K562 (cell line): ENCODE measurements at regions not wholly inside any gene's neighbourhood (a gene's known extent, or its start where the extent isn't known, plus 50 kb on each side); places are given as distances from the start of the nearest gene placed in this dataset.

ENCODE experiments used
- EP300 ChIP-seq: IDR thresholded peaks from 2 replicates; pipeline ENCODE4 v1.6.1; 2012; ENCODE audit warnings: low read length, improper control_type of control experiment
- JUNB ChIP-seq: fragments of 450-650 bp; formaldehyde crosslinking; conservative IDR thresholded peaks from 2 replicates; pipeline ENCODE4 v1.4.0; 2020; ENCODE audit warnings: mild to moderate bottlenecking
- POLR2A ChIP-seq: fragments of 450-650 bp; conservative IDR thresholded peaks from 2 replicates; pipeline ENCODE4 v1.6.1; 2016
- SMARCE1 ChIP-seq: fragments of 450-650 bp; IDR thresholded peaks from 2 replicates; pipeline ENCODE4 v1.7.1; 2016; ENCODE audit warnings: mild to moderate bottlenecking
- ZNF311 ChIP-seq: fragments of 250-450 bp; sonication (Bioruptor Pico); IDR thresholded peaks from 2 replicates; pipeline ENCODE4 v1.4.0; 2020; ENCODE audit warnings: mild to moderate bottlenecking, moderate library complexity
- TF ChIP-seq, protein P1 (sequence below): sonication (generic); formaldehyde crosslinking; IDR thresholded peaks from 2 replicates; pipeline ENCODE4 v1.8.0; 2022; ENCODE audit warnings: mild to moderate bottlenecking, missing genetic modification reagents
- TF ChIP-seq, protein P2 (sequence below): fragments of 250-450 bp; sonication (Bioruptor Pico); IDR thresholded peaks from 2 replicates; pipeline ENCODE4 v1.5.0; 2021
- TF ChIP-seq, protein P3 (sequence below), 3 experiments: IDR thresholded peaks in 2 of 3; conservative IDR thresholded peaks in 1 of 3; 2 replicates each; pipeline ENCODE4 v1.5.1; 2011 to 2012; ENCODE audit warnings: low read length in 3 of 3, mild to moderate bottlenecking in 3 of 3, control low read depth in 2 of 3, improper control_type of control experiment in 1 of 3, inconsistent platforms in 1 of 3, low read depth in 1 of 3, mixed read lengths in 1 of 3, moderate library complexity in 1 of 3; ENCODE audit not compliant: insufficient read depth in 2 of 3
- TF ChIP-seq, protein P4 (sequence below): sonication (generic); formaldehyde crosslinking; IDR thresholded peaks from 2 replicates; pipeline ENCODE4 v1.8.0; 2022; ENCODE audit warnings: mild to moderate bottlenecking, low read depth, missing genetic modification reagents

DNA sequence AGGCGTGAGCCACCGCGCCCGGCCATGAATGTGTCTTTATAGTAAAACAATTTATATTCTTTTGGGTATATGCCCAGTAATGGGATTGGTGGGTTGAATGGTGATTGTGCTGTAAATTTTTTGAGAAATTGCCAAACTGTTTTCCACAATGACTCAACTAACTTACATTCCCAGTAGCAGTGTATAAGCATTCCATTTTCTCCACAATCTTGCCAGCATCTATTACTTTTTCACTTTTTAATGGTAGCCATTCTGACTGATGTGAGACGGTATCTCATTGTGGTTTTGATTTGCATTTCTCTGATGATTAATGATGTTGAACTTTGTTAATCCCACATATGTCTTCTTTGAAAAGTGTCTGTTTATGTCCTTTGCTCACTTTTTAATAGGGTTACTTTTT is 1187.9 kb downstream of the XPNPEP1 start:
- TF ChIP-seq SMARCE1, result no peak
- no peak for TF ChIP-seq EP300
- no peak for TF ChIP-seq POLR2A
- TF ChIP-seq, protein P1, sequence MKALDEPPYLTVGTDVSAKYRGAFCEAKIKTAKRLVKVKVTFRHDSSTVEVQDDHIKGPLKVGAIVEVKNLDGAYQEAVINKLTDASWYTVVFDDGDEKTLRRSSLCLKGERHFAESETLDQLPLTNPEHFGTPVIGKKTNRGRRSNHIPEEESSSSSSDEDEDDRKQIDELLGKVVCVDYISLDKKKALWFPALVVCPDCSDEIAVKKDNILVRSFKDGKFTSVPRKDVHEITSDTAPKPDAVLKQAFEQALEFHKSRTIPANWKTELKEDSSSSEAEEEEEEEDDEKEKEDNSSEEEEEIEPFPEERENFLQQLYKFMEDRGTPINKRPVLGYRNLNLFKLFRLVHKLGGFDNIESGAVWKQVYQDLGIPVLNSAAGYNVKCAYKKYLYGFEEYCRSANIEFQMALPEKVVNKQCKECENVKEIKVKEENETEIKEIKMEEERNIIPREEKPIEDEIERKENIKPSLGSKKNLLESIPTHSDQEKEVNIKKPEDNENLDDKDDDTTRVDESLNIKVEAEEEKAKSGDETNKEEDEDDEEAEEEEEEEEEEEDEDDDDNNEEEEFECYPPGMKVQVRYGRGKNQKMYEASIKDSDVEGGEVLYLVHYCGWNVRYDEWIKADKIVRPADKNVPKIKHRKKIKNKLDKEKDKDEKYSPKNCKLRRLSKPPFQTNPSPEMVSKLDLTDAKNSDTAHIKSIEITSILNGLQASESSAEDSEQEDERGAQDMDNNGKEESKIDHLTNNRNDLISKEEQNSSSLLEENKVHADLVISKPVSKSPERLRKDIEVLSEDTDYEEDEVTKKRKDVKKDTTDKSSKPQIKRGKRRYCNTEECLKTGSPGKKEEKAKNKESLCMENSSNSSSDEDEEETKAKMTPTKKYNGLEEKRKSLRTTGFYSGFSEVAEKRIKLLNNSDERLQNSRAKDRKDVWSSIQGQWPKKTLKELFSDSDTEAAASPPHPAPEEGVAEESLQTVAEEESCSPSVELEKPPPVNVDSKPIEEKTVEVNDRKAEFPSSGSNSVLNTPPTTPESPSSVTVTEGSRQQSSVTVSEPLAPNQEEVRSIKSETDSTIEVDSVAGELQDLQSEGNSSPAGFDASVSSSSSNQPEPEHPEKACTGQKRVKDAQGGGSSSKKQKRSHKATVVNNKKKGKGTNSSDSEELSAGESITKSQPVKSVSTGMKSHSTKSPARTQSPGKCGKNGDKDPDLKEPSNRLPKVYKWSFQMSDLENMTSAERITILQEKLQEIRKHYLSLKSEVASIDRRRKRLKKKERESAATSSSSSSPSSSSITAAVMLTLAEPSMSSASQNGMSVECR (CRISPR knock-in tag), result no peak
- TF ChIP-seq JUNB, result no peak
- TF ChIP-seq ZNF311, result no peak
- TF ChIP-seq, protein P2, sequence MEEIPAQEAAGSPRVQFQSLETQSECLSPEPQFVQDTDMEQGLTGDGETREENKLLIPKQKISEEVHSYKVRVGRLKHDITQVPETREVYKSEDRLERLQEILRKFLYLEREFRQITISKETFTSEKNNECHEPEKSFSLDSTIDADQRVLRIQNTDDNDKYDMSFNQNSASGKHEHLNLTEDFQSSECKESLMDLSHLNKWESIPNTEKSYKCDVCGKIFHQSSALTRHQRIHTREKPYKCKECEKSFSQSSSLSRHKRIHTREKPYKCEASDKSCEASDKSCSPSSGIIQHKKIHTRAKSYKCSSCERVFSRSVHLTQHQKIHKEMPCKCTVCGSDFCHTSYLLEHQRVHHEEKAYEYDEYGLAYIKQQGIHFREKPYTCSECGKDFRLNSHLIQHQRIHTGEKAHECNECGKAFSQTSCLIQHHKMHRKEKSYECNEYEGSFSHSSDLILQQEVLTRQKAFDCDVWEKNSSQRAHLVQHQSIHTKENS, result no peak
- TF ChIP-seq, protein P3, sequence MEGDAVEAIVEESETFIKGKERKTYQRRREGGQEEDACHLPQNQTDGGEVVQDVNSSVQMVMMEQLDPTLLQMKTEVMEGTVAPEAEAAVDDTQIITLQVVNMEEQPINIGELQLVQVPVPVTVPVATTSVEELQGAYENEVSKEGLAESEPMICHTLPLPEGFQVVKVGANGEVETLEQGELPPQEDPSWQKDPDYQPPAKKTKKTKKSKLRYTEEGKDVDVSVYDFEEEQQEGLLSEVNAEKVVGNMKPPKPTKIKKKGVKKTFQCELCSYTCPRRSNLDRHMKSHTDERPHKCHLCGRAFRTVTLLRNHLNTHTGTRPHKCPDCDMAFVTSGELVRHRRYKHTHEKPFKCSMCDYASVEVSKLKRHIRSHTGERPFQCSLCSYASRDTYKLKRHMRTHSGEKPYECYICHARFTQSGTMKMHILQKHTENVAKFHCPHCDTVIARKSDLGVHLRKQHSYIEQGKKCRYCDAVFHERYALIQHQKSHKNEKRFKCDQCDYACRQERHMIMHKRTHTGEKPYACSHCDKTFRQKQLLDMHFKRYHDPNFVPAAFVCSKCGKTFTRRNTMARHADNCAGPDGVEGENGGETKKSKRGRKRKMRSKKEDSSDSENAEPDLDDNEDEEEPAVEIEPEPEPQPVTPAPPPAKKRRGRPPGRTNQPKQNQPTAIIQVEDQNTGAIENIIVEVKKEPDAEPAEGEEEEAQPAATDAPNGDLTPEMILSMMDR (IDR thresholded peaks at IDR 0.05 in 2 of 3, conservative IDR thresholded peaks at IDR 0.05 in 1 of 3; ENCODE audit: insufficient read depth in 2 of 3, low read depth in 1 of 3, low read length in 3 of 3), result no peak
- TF ChIP-seq, protein P4, sequence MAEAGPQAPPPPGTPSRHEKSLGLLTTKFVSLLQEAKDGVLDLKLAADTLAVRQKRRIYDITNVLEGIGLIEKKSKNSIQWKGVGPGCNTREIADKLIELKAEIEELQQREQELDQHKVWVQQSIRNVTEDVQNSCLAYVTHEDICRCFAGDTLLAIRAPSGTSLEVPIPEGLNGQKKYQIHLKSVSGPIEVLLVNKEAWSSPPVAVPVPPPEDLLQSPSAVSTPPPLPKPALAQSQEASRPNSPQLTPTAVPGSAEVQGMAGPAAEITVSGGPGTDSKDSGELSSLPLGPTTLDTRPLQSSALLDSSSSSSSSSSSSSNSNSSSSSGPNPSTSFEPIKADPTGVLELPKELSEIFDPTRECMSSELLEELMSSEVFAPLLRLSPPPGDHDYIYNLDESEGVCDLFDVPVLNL (CRISPR knock-in tag), result no peak
